HG02840 (cell line): ENCODE measurements at regions not wholly inside any gene's neighbourhood (a gene's known extent, or its start where the extent isn't known, plus 50 kb on each side); places are given as distances from the start of the nearest gene placed in this dataset.

ENCODE experiments used
- ATAC-seq: cut with Tn5 transposase; IDR thresholded peaks from one replicate; pipeline ENCODE4 v1.9.1; 2021; ENCODE audit warnings: mild to moderate bottlenecking, moderate library complexity, moderate number of reproducible peaks; ENCODE audit not compliant: unreplicated experiment, low FRiP score

GRCh38 chr7:88516429-88516828 lies 209.7 kb upstream of the STEAP4 start:
- no peak for ATAC-seq

DNA sequence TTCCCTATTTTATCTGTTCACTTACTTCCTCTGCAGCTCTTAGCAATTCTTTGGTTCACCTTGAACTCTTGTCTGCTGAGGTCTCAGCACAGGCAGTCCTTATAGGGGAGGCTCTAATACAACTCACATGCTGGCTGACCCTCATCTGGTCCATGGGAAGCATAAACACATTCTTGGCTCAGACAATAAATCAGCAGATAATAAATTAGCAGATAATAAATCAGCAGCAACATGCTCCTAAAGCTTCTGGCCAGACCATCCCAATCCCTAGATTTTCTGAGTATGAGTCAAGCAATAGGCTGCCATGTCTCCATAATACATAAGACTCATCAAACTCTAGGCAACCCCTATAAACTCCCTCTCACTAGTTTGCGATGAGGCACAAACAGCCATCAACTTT lies 208.6 kb upstream of the STEAP4 start:
- no peak for ATAC-seq

DNA sequence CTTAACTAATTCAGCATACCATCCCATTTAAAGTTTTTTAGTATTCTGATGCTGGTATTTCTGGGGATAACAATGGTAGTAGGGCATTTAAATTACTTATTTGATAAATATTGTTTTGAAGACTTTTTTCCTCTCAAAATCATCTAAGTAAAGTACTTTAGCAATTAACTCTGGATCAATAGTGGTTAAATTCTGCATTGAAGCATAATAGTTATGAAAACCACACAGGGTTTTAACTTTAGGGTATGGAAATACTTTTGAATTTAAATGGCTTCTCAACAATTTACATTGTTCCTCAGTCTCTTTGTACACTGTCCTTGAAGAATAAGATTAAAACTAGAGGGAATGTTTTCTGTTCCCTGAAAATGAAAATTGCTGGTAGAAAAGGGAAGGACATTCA lies 202.6 kb upstream of the STEAP4 start:
- ATAC-seq, result no peak

DNA sequence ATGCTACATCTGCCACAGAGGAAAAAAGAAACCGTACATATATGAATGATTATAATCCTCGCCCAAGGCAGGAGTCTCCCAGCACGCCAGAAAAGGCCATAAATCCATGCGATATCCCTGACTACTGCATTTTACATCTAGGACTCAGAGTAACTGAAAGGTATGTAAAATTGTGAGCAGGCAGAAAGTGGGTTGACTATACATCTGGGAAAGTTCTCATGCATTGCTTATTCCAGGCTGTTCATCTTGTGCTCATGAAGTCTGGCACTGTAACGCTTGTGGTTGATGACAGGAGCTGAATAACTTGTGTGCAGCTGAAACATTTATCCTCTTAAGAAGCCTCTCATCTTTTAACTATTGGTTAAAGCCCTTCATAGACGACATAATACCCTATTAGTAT lies 193.4 kb upstream of the STEAP4 start:
- ATAC-seq, result no peak

DNA sequence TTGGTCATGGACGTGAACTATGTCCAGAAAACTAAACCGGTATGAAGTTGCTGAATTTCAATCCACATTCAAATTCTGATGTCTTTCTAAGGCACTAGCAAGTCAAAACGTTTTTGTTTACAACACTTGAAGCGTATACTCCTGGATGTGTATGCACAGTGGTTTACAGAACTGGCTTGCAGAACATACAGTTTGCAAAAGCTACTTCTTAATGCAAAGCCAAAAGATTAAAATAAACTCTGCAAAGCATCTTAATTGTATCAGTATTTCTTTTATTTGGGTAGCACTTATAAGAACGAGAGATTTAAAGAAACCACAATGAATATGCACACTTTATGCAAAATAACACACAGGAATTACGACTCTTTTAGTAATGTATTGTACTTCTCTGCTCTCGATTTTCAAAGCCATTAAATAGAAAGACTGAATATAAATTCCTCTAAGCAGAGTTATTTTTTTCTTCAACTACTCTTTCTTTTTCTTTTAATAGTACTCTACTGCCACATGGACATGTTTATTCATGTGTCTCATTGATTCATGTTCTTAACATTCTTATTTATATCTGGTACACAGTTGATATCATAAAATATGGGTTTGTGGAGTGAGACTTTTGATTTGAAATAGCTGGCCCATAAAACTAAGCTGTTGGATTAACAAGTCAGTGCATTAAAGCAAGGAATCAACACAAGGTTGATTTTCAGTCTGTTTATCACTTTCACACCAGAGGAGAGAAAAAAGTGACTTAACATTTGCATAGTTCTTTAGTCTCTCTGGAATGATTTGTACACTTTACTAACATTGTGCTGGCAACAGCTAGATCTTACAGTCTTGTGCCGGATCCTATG lies 189.4 kb upstream of the STEAP4 start:
- ATAC-seq, result no peak

DNA sequence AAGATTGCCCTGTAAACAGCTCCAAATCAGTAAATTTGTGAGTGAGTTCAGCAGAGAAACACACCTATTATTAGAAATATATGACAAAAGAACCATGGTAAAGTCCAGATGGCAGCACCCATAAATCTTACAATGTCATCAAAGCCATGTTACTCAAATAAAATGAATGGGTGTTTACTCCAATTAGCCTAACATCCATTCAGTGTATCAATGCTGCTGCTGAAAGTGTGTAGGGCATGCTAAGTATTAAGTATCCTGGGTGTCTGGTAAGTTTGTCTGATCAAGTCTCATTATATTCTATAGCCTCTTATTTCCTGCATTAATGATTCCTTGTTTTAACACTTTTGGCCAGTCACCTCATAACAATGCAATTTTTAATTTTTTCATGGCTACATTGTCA lies 185.5 kb upstream of the STEAP4 start:
- no peak for ATAC-seq

- no peak for ATAC-seq
These were observed 184.2 kb upstream of the STEAP4 start for GRCh38 chr7:88490874-88491273.

GRCh38 chr7:88490161-88490560 lies 183.5 kb upstream of the STEAP4 start:
- no peak for ATAC-seq

DNA sequence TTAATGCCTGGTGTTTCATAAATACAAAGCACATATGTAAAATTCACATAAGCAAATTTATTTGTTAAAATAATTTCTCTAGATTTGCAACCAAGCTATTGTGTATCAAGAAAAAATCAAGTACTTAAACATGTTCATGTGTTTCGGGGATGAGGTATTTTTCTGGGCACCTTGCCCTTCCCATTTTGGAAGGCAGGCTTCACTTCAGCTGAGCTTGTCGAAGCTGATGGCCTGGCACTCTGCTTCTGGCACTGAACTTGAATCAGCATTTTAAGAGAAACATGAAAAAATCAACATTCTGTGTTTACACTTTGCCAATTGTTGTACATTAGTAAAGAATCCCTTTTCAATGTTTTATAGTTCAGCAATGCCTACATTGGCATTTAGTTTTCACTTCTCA lies 179.1 kb upstream of the STEAP4 start:
- ATAC-seq, result no peak

DNA sequence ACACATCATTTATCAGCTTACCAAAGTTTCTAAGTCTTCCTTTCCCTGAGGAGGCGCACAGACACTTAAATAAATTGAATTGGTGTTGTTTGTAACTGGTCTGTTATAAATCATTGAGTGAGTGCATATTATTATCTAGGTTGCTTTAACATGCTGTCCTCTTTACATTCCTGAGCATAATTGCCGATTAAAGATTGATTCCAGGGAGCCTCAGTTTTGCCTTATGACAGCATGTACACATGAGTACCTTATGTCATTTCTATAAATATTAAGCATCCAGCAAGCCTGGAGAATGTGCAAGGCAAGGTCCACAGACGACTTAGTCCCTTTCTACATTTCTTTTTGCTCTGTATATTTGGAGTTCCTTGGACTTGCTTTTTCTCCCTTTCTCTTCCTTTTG lies 177.9 kb upstream of the STEAP4 start:
- ATAC-seq, result no peak

DNA sequence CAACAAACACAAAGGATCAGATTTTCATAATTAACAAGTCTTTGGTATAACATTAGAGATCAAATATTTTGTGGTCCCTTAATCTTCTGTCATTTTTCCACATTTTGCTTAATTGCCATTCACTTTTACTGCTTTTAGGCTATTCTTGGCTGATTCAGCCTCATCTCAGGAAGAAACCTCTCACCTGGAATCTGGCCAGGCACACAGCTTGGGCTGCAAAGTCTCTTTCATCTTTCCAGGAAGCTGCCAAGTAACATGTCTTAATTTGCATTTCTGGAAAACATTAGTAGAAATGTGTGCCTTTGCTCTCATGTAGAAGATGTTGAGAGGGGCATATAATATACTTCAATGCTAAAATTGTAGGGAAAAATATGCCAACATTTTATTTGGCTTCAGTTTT lies 174.2 kb upstream of the STEAP4 start:
- ATAC-seq, result no peak

DNA sequence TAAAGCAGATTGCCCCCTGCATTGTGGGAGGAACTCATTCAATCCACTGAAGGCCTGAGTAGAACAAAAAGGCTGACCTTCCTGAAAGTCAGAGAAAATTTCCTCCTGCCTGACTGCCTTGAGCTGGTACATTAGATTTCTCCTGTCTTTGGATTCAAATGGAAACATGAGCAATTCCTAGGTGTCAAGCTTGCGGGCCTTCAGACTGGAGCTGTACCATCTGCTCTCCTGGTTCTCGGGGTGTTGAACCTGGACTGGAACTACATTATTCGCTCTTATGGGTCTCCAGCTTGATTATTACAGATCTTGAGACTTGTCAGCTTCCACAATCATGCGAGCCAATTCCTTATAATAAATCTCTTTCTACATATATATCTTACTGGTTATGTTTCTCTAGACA lies 173.6 kb upstream of the STEAP4 start:
- ATAC-seq, result no peak

DNA sequence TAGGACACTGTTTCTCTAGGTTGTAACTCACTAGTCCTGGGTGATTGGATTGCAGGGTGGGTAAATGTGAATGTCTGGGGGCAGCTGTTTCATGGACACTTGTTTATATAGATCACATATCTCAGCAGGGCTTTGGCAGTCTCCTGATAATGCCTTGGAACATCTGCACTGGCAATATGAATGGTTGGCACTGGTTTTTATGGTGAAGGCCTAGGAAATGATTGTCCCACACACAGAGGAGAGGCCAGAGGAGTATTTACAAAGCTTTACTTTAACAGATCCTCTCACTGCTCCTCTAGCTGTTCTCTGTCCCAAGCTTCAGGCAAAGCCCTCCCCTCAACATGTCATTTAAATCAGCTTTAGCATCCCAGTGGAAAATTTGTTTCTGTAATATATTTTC lies 171.3 kb upstream of the STEAP4 start:
- ATAC-seq, result no peak

- ATAC-seq, result no peak
These were observed 158.9 kb upstream of the STEAP4 start for GRCh38 chr7:88465600-88465999.

DNA sequence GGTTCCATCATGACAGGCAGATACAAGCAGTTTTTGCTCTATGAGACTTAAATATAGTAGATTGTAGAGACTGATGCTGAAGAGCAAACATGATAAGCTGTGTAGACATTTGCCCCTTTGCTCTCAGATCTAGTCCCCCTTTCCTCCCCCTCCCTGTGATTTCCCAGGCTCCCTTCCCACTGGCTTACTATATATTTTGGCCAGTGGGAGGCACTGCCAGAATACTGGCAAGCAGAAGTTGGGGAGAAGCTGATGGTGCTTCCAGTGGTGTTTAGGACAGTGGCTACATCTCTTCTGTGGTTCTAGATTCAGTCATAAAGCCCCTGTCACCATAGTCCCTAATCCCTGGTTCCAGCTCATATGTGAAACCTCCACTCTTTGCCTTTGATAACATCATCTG lies 156.1 kb upstream of the STEAP4 start:
- no peak for ATAC-seq

DNA sequence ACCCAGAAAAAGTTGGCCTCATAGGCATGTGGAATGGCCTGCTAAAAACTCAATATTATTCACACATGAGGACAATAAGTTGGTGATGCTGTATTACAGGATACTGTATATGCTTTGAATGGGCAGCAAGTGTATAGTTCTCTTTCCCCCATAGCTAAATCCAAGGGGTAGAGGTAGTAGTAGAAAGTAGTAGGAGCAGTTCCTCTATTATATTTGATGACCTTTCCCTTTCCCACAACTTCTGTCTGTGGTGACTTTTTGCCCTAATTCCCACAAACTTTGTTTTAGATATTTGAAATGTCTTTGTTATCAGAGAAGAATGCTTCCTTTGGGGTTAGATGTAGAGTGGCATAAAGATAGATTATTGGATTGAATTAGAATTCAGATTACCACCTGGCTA lies 154.0 kb upstream of the STEAP4 start:
- ATAC-seq, result no peak

GRCh38 chr7:88458946-88459345 lies 152.3 kb upstream of the STEAP4 start:
- no peak for ATAC-seq

- ATAC-seq, result no peak
These were observed 151.6 kb upstream of the STEAP4 start for GRCh38 chr7:88458279-88458678.

- no peak for ATAC-seq
These were observed 150.6 kb upstream of the STEAP4 start for GRCh38 chr7:88457320-88457719.

- ATAC-seq, result no peak
These were observed 149.8 kb upstream of the STEAP4 start for GRCh38 chr7:88456490-88456889.

GRCh38 chr7:88455696-88456095 lies 149.0 kb upstream of the STEAP4 start:
- no peak for ATAC-seq

- no peak for ATAC-seq
These were observed 146.0 kb upstream of the STEAP4 start for GRCh38 chr7:88452646-88453045.

- ATAC-seq, result no peak
These were observed 144.2 kb upstream of the STEAP4 start for GRCh38 chr7:88450874-88451273.
